Lower leg skin (tissue), 4 donors: ENCODE measurements at regions not wholly inside any gene's neighbourhood (a gene's known extent, or its start where the extent isn't known, plus 50 kb on each side); places are given as distances from the start of the nearest gene placed in this dataset.
A peak's percentile ranks its signal among the peaks of the same experiment; 100 is the strongest.

Experiments
- DNase-seq, 2 donors: peaks; one replicate each; pipeline ENCODE4 v3.0.0-alpha.2; 2019; ENCODE audit warnings: low spot score in 2 of 2
- H3K4me3 ChIP-seq: fragments of 200-600 bp; sonication (generic); 2 replicates; pipeline ENCODE4 v1.5.1; 2017; ENCODE audit warnings: mild to moderate bottlenecking, low read depth; ENCODE audit not compliant: poor library complexity, severe bottlenecking
- POLR2A ChIP-seq, 2 donors: fragments of 450-650 bp; IDR thresholded peaks; one replicate each; pipeline ENCODE4 v1.6.1; 2016 to 2017; ENCODE audit warnings: antibody characterized with exemption in 2 of 2, mild to moderate bottlenecking in 1 of 2, moderate library complexity in 1 of 2
- WGBS, 2 donors: methylation state at CpG; one replicate each; pipeline ENCODE4 v1.1.5; 2018; 5-methylcytosine and 5-hydroxymethylcytosine counted together
- intact Hi-C: fragments of 100-400 bp; cut with DNase I; formaldehyde crosslinking; loops from one replicate; pipeline ENCODE4 v1.15.0; 2023; ENCODE audit warnings: low total_unique reads
- TF ChIP-seq, protein P1 (sequence below), 3 donors: fragments of 450-650 bp; IDR thresholded peaks; one replicate each; pipeline ENCODE4 v1.5.1; 2016; ENCODE audit warnings: antibody characterized with exemption in 3 of 3, mild to moderate bottlenecking in 3 of 3, moderate library complexity in 2 of 3

DNA sequence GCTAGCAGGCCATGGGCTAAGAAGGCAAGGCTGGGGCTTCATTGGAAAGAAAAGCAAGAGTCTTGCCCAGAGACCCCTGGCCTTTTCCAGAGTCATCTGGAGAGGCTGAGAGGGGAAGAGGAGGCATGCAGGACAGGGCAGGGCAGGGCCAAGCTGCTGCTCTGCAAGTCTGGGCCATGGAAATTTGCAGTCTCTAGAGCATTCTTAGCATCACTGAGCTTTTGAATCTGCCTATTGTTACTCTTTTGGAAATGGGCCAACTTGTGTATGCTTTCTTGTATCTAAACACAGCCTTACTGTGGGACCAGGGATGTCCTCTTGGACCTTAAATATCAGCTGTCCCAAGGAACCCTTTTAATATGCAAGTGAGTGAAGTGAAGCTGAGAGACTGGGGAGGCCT lies 560.5 kb downstream of the MID1IP1 start:
- H3K4me3 ChIP-seq, result no peak overlapping the region
- DNase-seq, result no peak
- TF ChIP-seq, protein P1, sequence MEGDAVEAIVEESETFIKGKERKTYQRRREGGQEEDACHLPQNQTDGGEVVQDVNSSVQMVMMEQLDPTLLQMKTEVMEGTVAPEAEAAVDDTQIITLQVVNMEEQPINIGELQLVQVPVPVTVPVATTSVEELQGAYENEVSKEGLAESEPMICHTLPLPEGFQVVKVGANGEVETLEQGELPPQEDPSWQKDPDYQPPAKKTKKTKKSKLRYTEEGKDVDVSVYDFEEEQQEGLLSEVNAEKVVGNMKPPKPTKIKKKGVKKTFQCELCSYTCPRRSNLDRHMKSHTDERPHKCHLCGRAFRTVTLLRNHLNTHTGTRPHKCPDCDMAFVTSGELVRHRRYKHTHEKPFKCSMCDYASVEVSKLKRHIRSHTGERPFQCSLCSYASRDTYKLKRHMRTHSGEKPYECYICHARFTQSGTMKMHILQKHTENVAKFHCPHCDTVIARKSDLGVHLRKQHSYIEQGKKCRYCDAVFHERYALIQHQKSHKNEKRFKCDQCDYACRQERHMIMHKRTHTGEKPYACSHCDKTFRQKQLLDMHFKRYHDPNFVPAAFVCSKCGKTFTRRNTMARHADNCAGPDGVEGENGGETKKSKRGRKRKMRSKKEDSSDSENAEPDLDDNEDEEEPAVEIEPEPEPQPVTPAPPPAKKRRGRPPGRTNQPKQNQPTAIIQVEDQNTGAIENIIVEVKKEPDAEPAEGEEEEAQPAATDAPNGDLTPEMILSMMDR (IDR thresholded peaks at IDR 0.05), result no peak
- TF ChIP-seq POLR2A (IDR thresholded peaks at IDR 0.05), result no peak
- intact Hi-C loops, result no loop called here

DNA sequence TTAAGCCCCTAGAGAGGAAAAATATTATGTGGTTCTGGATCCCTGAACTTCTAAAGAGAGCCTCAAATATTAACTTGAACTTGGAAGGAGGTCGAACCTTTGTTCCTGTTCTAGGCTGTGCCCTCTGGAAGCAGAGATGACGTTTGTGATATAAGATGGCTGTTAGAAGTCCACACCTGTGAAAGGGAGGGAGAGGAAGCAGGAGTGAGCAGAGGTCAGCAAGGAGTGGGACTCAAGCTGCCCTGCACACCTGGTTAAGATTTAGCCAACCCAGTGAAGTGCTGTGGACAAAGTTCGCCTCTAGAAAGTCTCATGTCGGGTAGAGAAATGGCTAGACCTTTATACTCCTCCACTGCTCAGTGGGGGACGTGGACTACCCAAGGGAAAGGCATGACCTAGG lies 566.2 kb downstream of the MID1IP1 start:
- 79 to 92% methylated on average over 5 of the region's 5 CpGs for WGBS, 2 donors
- no peak for DNase-seq
- intact Hi-C loops, result no loop called here
- no peak for TF ChIP-seq POLR2A (IDR thresholded peaks at IDR 0.05)
- TF ChIP-seq, protein P1 (IDR thresholded peaks at IDR 0.05), result no peak
- H3K4me3 ChIP-seq, result no peak overlapping the region

DNA sequence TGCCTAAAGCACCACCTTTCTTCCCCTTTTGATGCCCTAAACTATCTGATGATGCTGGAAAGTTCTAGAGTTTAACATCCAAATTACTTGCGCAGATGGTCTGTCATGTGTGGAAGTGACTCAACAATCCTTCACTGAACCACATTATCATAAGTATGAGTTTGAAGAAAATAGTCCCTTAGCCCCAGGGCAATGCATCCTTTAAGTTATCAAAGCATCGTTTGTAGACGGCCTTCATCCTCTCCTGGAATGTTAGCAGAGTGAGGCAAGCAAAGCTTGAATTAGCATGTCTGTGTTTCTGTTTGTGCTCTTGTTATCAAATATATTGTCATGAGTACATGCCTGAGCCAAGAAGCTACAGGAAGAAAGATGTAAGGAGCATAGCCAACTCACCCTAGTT lies 570.9 kb downstream of the MID1IP1 start:
- TF ChIP-seq, protein P1 (IDR thresholded peaks at IDR 0.05), result no peak
- DNase-seq, result no peak
- WGBS, 2 donors, result 55 to 68% methylated on average over 3 of the region's 3 CpGs
- H3K4me3 ChIP-seq, result no peak overlapping the region
- intact Hi-C loops, result no loop called here

DNA sequence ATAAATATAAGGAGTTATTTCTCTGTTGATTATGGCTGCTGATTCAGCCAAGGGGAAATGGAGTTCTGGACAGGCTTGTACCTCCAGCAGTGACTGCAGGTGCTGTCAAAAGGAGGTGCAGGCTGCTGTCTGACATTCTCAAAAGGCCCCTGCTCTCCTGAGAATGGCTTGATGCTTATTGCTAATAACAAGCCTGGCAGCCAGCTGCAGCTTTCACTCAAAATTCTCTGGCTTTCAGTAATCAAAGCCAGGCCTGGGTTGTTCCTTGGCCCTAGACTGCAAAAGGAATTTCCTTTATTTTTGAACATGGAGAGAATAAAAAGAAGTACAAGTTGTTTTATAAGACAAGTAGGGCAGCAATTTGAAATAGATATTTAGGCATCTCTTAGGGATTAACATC lies 575.9 kb downstream of the MID1IP1 start:
- intact Hi-C loops, result no loop called here
- TF ChIP-seq, protein P1 (IDR thresholded peaks at IDR 0.05), result no peak
- no peak for TF ChIP-seq POLR2A (IDR thresholded peaks at IDR 0.05)
- H3K4me3 ChIP-seq, result no peak overlapping the region
- peak in 1 of 2 donors; percentile 13 for DNase-seq

DNA sequence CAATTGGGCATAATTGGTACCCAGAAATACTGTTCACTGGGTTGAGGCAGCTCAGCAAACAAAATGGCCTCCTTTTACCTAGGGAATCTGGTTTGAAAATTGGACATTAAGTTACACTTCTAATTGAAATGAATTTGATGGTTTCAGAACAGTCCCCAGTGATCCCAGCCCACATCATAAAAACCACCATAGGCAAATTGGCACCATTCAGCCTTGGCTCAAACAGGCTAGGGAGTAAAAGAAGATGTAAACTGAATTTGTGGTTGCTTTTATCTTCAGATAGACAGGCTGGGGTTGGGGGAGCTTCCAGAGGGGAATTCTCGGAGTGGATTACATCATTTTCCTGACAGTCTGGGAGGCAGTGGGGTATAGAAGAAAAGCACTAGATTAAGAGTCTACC lies 576.5 kb downstream of the MID1IP1 start:
- H3K4me3 ChIP-seq, result no peak overlapping the region
- no peak for DNase-seq
- TF ChIP-seq, protein P1 (IDR thresholded peaks at IDR 0.05), result no peak
- TF ChIP-seq POLR2A (IDR thresholded peaks at IDR 0.05), result no peak
- 67 to 68% methylated on average over 1 of the region's 1 CpG for WGBS, 2 donors
- intact Hi-C loops, result no loop called here

DNA sequence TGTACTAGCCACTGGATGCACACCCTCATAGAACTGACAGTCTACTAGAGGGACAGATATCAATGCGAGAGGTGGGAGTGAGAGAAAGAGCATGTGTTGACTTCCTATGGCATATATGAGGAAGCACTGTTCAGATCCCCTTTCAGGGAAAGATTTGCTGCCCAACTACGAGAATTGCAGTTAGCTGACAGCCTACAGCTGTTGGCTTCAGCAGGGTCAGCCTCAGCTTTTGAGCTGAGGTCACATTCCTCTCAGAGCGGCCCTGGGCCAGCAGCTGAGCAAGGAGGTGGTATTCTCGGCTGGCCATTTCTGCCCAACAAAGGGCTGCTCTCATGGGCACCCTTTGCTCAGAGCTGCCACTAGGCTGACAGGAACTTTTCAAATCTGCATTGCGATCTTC lies 580.2 kb downstream of the MID1IP1 start:
- 76 to 100% methylated on average over 1 to 5 of the region's 5 CpGs for WGBS, 2 donors
- no peak overlapping the region for H3K4me3 ChIP-seq
- intact Hi-C loops, result no loop called here
- TF ChIP-seq, protein P1 (IDR thresholded peaks at IDR 0.05), result no peak
- TF ChIP-seq POLR2A (IDR thresholded peaks at IDR 0.05), result no peak
- DNase-seq, result no peak
